ENCODE measurements at regions not wholly inside any gene's neighbourhood (a gene's known extent, or its start where the extent isn't known, plus 50 kb on each side); places are given as distances from the start of the nearest gene placed in this dataset.
A peak's percentile ranks its signal among the peaks of the same experiment; 100 is the strongest.
"Not testable (repeated sequence)": the region's sequence is repeated elsewhere in the genome, so short reads cannot be mapped to it uniquely, and the experiment has no call there.

- DNase-seq = not testable (repeated sequence)
These were observed 178.0 kb upstream of the GALNT15 start for GRCh38 chr3:15996496-15996895.

- DNase-seq = no peak
These were observed 177.1 kb upstream of the GALNT15 start for GRCh38 chr3:15997274-15997943.

- no peak for DNase-seq
These were observed 175.6 kb upstream of the GALNT15 start for GRCh38 chr3:15998911-15999310.

- no peak for DNase-seq
These were observed 169.7 kb upstream of the GALNT15 start for GRCh38 chr3:16004812-16005211.

GRCh38 chr3:16011376-16011775 is 163.1 kb upstream of the GALNT15 start:
- no peak for DNase-seq

- DNase-seq = no peak
These were observed 162.4 kb upstream of the GALNT15 start for GRCh38 chr3:16012086-16012485.

- no peak for DNase-seq
These were observed 160.9 kb upstream of the GALNT15 start for GRCh38 chr3:16013568-16013967.

GRCh38 chr3:16021801-16022200 is 152.7 kb upstream of the GALNT15 start:
- not testable (repeated sequence) for DNase-seq

- DNase-seq = not testable (repeated sequence)
These were observed 150.6 kb upstream of the GALNT15 start for GRCh38 chr3:16023881-16024280.

GRCh38 chr3:16024548-16024947 is 149.9 kb upstream of the GALNT15 start:
- DNase-seq = no peak

GRCh38 chr3:16026753-16027152 is 147.7 kb upstream of the GALNT15 start:
- DNase-seq = no peak

- DNase-seq = no peak
These were observed 145.9 kb upstream of the GALNT15 start for GRCh38 chr3:16028604-16029003.

- DNase-seq = no peak
These were observed 144.1 kb upstream of the GALNT15 start for GRCh38 chr3:16030342-16030741.

GRCh38 chr3:16031434-16031833 is 143.0 kb upstream of the GALNT15 start:
- no peak for DNase-seq

GRCh38 chr3:16033889-16034687 is 140.4 kb upstream of the GALNT15 start:
- no peak for DNase-seq

- DNase-seq = no peak
These were observed 133.5 kb upstream of the GALNT15 start for GRCh38 chr3:16040991-16041390.

GRCh38 chr3:16048435-16049318 is 125.8 kb upstream of the GALNT15 start:
- DNase-seq = peak; percentile 29 to 30

- DNase-seq = no peak
These were observed 123.6 kb upstream of the GALNT15 start for GRCh38 chr3:16050641-16051467.

- no peak for DNase-seq
These were observed 122.8 kb upstream of the GALNT15 start for GRCh38 chr3:16051691-16052090.

- no peak for DNase-seq
These were observed 121.5 kb upstream of the GALNT15 start for GRCh38 chr3:16052964-16053363.

GRCh38 chr3:16053794-16054193 is 120.7 kb upstream of the GALNT15 start:
- no peak for DNase-seq

GRCh38 chr3:16055606-16056211 is 118.8 kb upstream of the GALNT15 start:
- DNase-seq = no peak

All from activated CD4-positive, alpha-beta T cell treated with anti-CD3 and anti-CD28 coated beads for 4 hours (primary cell).